Heart left ventricle (tissue), 16 donors: ENCODE measurements at regions not wholly inside any gene's neighbourhood (a gene's known extent, or its start where the extent isn't known, plus 50 kb on each side); places are given as distances from the start of the nearest gene placed in this dataset.

Experiments
- ATAC-seq, 4 donors: fragments of 200-7000 bp; cut with Tn5 transposase; one replicate each; pipeline ENCODE4 v1.9.1; 2020 to 2022; ENCODE audit warnings: moderate library complexity in 4 of 4, mild to moderate bottlenecking in 3 of 4, moderate number of reproducible peaks in 1 of 4
- DNase-seq, 5 donors: peaks; one replicate each; pipeline ENCODE4 v3.0.0-alpha.2; 2020
- H3K27ac ChIP-seq, 12 donors: fragments of 200-600 bp; sonication (generic) in 4 of 12; one replicate each; pipeline versions ENCODE4 v1.5.0 to v1.8.0; 2016 to 2022; ENCODE audit warnings: mild to moderate bottlenecking in 2 of 12
- H3K27me3 ChIP-seq, 9 donors: fragments of 200-600 bp; sonication (generic) in 2 of 9; one replicate each; pipeline versions ENCODE4 v1.5.1 to v1.8.0; 2016 to 2022; ENCODE audit warnings: mild to moderate bottlenecking in 3 of 9
- H3K36me3 ChIP-seq, 9 donors: fragments of 200-600 bp; sonication (generic) in 2 of 9; one replicate each; pipeline versions ENCODE4 v1.5.0 to v1.8.0; 2018 to 2022; ENCODE audit warnings: mild to moderate bottlenecking in 2 of 9
- H3K4me1 ChIP-seq, 12 donors: fragments of 200-600 bp; sonication (generic) in 4 of 12; one replicate each; pipeline versions ENCODE4 v1.5.0 to v1.8.0; 2016 to 2022; ENCODE audit warnings: mild to moderate bottlenecking in 3 of 12
- H3K4me3 ChIP-seq, 12 donors: fragments of 200-600 bp; sonication (generic) in 4 of 12; one replicate each; pipeline versions ENCODE4 v1.5.0 to v1.8.0; 2017 to 2022; ENCODE audit warnings: mild to moderate bottlenecking in 9 of 12, moderate library complexity in 4 of 12
- H3K9me3 ChIP-seq, 12 donors: fragments of 200-600 bp; sonication (generic) in 4 of 12; one replicate each; pipeline versions ENCODE4 v1.5.0 to v1.8.0; 2016 to 2022; ENCODE audit warnings: mild to moderate bottlenecking in 1 of 12
- CTCF ChIP-seq, 12 donors: fragments of 200-600 bp; sonication (generic) in 4 of 12; IDR thresholded peaks; one replicate each; pipeline versions ENCODE4 v1.5.0 to v1.8.0; 2018 to 2022; ENCODE audit warnings: antibody characterized with exemption in 12 of 12, mild to moderate bottlenecking in 5 of 12
- POLR2A ChIP-seq, 2 donors: fragments of 450-650 bp; IDR thresholded peaks; one replicate each; pipeline ENCODE4 v1.6.1; 2017; ENCODE audit warnings: antibody characterized with exemption in 2 of 2, mild to moderate bottlenecking in 2 of 2, moderate library complexity in 2 of 2
- WGBS, 4 donors: extraction: QIAGEN DNeasy Blood & Tissue Kit in 2 of 4; methylation state at CpG; one replicate each; pipeline versions ENCODE4 v1.1.5 to v1.1.7; 2013 to 2018; 5-methylcytosine and 5-hydroxymethylcytosine counted together
- intact Hi-C, 10 donors: fragments of 100-400 bp; cut with DNase I; formaldehyde crosslinking; loops; one replicate each; pipeline versions ENCODE4 v1.11.1 to v1.14.2; 2022
- donor health status: ischemic (EF 13 %, LVEDD 7.1; RV severe dilation, severe dysfunction).
- donor health status: healthy with polysubstance abuse.
- donor health status: DM: no; HTN: yes; CAD: no.
- donor health status: DM: no; HTN: no; CAD: no.
- donor health status: ischemic (EF 25% LVEDD 6.9; RV normal size, moderate dysfunction).
- donor health status: ischemic (EF 25% LVEDD 5.7; RV mildly dilated, moderate dysfunction).
- donor health status: healthy.
- donor health status: DM: yes; HTN: yes; CAD: no.
- donor health status: ischemic (EF 35%, LVEDD 5.7; RV mildly dilated, moderate dysfunction).
- donor health status: nonischemic (EF 11% LVEDD 7.7; RV severe dilation, severe dysfunction).
- donor health status: DM: yes; HTN: yes; CAD: no.
- donor health status: PGD.
- donor health status: ischemic (EF 29% LVEDD 5.4; RV normal size, mild dysfunction).
- donor health status: nonischemic (EF 23%, LVEDD 6.1; RV moderate dilation, normal function).

- Histone ChIP-seq H3K27me3 (no peaks in the 10 kb centered on the region), H3K4me3 (no peak overlapping the region), H3K36me3 (no peaks in the 10 kb centered on the region), H3K4me1 (peaks cover 0 to 8% (median 0%) of the 10 kb centered on the region in 12 donors), H3K27ac (no peak overlapping the region), H3K9me3 (no peaks in the 10 kb centered on the region)
- intact Hi-C loops = no loop called here
- TF ChIP-seq POLR2A (IDR thresholded peaks at IDR 0.05) (no peak), CTCF (IDR thresholded peaks at IDR 0.05) (no peak)
- ATAC-seq (no peak), DNase-seq (no peak)
- 53 to 69% (median 66%) methylated on average over 6 of the region's 6 CpGs for WGBS, 4 donors
These were observed 634.3 kb upstream of the SOX11 start for GRCh38 chr2:5057891-5058351.

GRCh38 chr2:5060956-5061355 is 631.2 kb upstream of the SOX11 start:
- no peak overlapping the region for H3K27ac ChIP-seq
- WGBS, 4 donors = 80 to 89% (median 82%) methylated on average over 1 of the region's 1 CpG
- H3K36me3 ChIP-seq = no peaks in the 10 kb centered on the region
- H3K9me3 ChIP-seq = no peaks in the 10 kb centered on the region
- H3K4me1 ChIP-seq = peaks cover 0 to 8% (median 0%) of the 10 kb centered on the region in 12 donors
- H3K4me3 ChIP-seq = no peak overlapping the region
- TF ChIP-seq CTCF (IDR thresholded peaks at IDR 0.05) (no peak), POLR2A (IDR thresholded peaks at IDR 0.05) (no peak)
- intact Hi-C loops = no loop called here
- H3K27me3 ChIP-seq = peaks cover 0 to 3% (median 0%) of the 10 kb centered on the region in 9 donors
- DNase-seq = no peak
- no peak for ATAC-seq

- Histone ChIP-seq H3K9me3 (no peaks in the 10 kb centered on the region), H3K4me3 (no peak overlapping the region), H3K4me1 (peaks cover 0 to 8% (median 0%) of the 10 kb centered on the region in 12 donors), H3K27ac (no peak overlapping the region), H3K27me3 (peaks cover 0 to 3% (median 0%) of the 10 kb centered on the region in 9 donors), H3K36me3 (no peaks in the 10 kb centered on the region)
- no peak for ATAC-seq
- 64 to 76% (median 69%) methylated on average over 5 of the region's 5 CpGs for WGBS, 4 donors
- intact Hi-C loops = no loop called here
- TF ChIP-seq POLR2A (IDR thresholded peaks at IDR 0.05) (no peak), CTCF (IDR thresholded peaks at IDR 0.05) (no peak)
- DNase-seq = no peak
These were observed 627.5 kb upstream of the SOX11 start for GRCh38 chr2:5064687-5065086.

- intact Hi-C loops = no loop called here
- Histone ChIP-seq H3K9me3 (no peaks in the 10 kb centered on the region), H3K4me3 (no peak overlapping the region), H3K27me3 (peaks cover 0 to 3% (median 0%) of the 10 kb centered on the region in 9 donors), H3K36me3 (no peaks in the 10 kb centered on the region), H3K4me1 (peaks cover 0 to under 1% (median 0%) of the 10 kb centered on the region in 12 donors), H3K27ac (no peak overlapping the region)
- DNase-seq = no peak
- TF ChIP-seq CTCF (IDR thresholded peaks at IDR 0.05) = no peak
- no peak for TF ChIP-seq POLR2A (IDR thresholded peaks at IDR 0.05)
- no peak for ATAC-seq
- 71 to 92% (median 74%) methylated on average over 4 of the region's 4 CpGs for WGBS, 4 donors
These were observed 624.4 kb upstream of the SOX11 start for GRCh38 chr2:5067816-5068215.
